H7 (cell line): ENCODE measurements at regions not wholly inside any gene's neighbourhood (a gene's known extent, or its start where the extent isn't known, plus 50 kb on each side); places are given as distances from the start of the nearest gene placed in this dataset.

Source experiments
- DNase-seq: peaks from one replicate; pipeline ENCODE4 v3.0.0; 2012
- H3K27me3 ChIP-seq: 2 replicates; pipeline ENCODE4 v1.6.0; 2011; ENCODE audit warnings: mild to moderate bottlenecking, low read length; ENCODE audit not compliant: control insufficient read depth, insufficient read depth
- H3K36me3 ChIP-seq: replicated peaks from 2 replicates; pipeline ENCODE4 v1.5.1; 2011; ENCODE audit warnings: low read length; ENCODE audit not compliant: control insufficient read depth, insufficient read depth
- H3K4me3 ChIP-seq: 2 replicates; pipeline ENCODE4 v1.5.1; 2011; ENCODE audit warnings: low read depth, mild to moderate bottlenecking, control low read depth, low read length, moderate library complexity; ENCODE audit not compliant: insufficient read depth

DNA sequence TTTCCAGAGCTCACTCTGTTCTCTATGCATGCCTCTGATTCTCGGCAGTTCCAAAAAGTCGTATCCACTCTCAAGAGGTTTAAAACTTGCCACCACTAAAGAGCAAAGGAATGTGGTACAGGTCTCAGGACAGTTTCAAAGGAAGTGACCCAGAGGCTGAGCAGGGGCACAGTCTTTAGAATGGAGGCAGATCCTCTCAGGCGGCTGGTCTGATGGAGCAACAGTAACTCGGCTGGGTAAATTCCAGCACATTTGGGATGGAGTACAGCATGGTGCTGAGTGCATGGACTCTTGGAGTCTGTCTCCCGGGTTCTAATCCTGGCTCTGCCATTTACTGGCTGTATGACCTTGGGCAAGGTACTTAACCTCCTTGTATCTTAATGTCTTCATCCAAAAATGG is 88.1 kb upstream of the BACH2 start:
- Histone ChIP-seq H3K27me3 (no peaks in the 10 kb centered on the region), H3K4me3 (no peak overlapping the region), H3K36me3 (no peaks in the 10 kb centered on the region)
- no peak for DNase-seq

DNA sequence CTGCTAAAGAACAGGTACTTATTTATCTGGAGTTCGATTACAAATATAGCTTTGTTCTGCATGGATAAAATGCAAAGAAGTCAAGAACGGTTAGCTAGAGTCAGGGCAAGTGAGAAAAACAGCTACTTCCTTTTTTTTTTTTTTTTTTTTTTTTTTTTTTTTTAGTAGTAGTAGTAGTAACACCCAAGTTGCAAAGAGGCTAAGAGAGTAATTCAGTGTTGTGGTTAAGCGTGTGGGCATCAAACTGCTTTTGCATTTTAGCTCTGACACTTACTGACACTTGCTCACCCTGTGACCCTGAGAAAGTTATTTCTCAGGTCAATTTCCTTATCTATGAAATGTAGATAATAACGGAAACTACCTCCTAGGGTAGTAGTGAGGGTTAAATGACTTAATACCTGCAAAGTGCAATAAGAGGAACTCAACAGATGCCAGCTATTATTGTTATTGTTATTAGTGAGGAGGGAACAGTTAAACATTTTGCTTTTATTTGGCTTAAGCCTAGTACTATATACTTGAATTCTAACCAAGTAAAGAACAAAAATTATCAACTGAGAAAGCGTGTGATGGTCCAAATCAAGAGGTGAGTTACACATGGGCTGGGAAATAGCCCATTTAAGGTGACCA is 86.7 kb upstream of the BACH2 start:
- Histone ChIP-seq H3K4me3 (no peak overlapping the region), H3K27me3 (no peaks in the 10 kb centered on the region), H3K36me3 (no peaks in the 10 kb centered on the region)
- no peak for DNase-seq

DNA sequence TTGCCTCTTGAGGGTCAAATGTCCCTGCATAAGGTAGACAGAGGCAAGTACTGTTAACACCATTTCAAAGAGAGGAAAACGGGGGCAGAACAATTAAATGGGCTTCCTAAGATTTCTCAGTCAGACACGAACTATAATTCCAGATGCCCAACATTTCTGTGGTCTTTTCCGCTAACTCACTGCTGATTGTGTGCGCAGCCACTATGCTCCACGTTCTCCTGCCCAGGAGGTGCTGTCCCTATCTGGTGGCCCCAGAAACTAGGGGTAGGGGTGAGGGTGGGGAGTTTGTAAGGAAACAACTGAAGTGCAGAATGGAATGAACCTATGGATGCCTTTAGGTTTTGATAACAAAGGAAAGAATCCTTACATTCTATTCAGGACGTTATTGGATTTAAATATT is 86.1 kb upstream of the BACH2 start:
- H3K36me3 ChIP-seq, result no peaks in the 10 kb centered on the region
- H3K4me3 ChIP-seq, result no peak overlapping the region
- no peaks in the 10 kb centered on the region for H3K27me3 ChIP-seq
- no peak for DNase-seq

GRCh38 chr6:90375681-90376439 is 79.2 kb upstream of the BACH2 start:
- H3K36me3 ChIP-seq, result no peaks in the 10 kb centered on the region
- H3K4me3 ChIP-seq, result no peak overlapping the region
- no peak for DNase-seq
- H3K27me3 ChIP-seq, result no peaks in the 10 kb centered on the region

GRCh38 chr6:90374201-90374600 is 77.6 kb upstream of the BACH2 start:
- no peak for DNase-seq
- Histone ChIP-seq H3K4me3 (no peak overlapping the region), H3K36me3 (no peaks in the 10 kb centered on the region), H3K27me3 (no peaks in the 10 kb centered on the region)

- DNase-seq, result no peak
- no peaks in the 10 kb centered on the region for H3K27me3 ChIP-seq
- no peaks in the 10 kb centered on the region for H3K36me3 ChIP-seq
Observed at GRCh38 chr6:90372885-90373284, 76.2 kb upstream of the BACH2 start.

DNA sequence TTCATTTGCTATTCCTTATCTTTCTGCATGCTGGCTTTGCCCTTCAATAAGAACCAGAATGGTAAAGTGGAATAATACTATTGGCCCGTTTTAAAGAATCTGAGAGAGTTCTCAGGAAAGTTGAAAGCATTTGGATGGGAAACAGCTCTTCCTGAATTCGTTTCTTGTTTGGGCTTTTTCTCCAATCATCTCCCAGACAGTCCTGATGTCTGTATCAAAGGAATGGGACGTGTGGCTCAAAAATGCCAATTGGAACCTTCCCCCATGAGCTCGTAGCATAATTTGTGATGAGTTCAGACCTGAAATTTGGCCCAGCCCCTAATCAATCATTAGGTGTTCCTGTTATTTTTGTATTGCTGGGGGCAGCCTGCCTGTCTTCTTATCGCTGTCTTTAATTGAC is 75.8 kb upstream of the BACH2 start:
- no peak overlapping the region for H3K4me3 ChIP-seq
- no peaks in the 10 kb centered on the region for H3K27me3 ChIP-seq
- DNase-seq, result no peak
- no peaks in the 10 kb centered on the region for H3K36me3 ChIP-seq

More at GRCh38 chr6:90372885-90373284, 76.2 kb upstream of the BACH2 start:
- no peak overlapping the region for H3K4me3 ChIP-seq

- Histone ChIP-seq H3K4me3 (no peak overlapping the region), H3K36me3 (no peaks in the 10 kb centered on the region), H3K27me3 (no peaks in the 10 kb centered on the region)
- DNase-seq, result no peak
Observed at GRCh38 chr6:90370493-90370959, 73.9 kb upstream of the BACH2 start.

GRCh38 chr6:90369651-90370050 is 73.0 kb upstream of the BACH2 start:
- DNase-seq, result no peak
- H3K4me3 ChIP-seq, result no peak overlapping the region
- no peaks in the 10 kb centered on the region for H3K36me3 ChIP-seq
- no peaks in the 10 kb centered on the region for H3K27me3 ChIP-seq

GRCh38 chr6:90369024-90369519 is 72.4 kb upstream of the BACH2 start:
- H3K4me3 ChIP-seq, result no peak overlapping the region
- peak; percentile 36 for DNase-seq
- H3K36me3 ChIP-seq, result no peaks in the 10 kb centered on the region
- no peaks in the 10 kb centered on the region for H3K27me3 ChIP-seq

GRCh38 chr6:90368601-90369000 is 72.0 kb upstream of the BACH2 start:
- DNase-seq, result no peak
- H3K27me3 ChIP-seq, result no peaks in the 10 kb centered on the region
- H3K4me3 ChIP-seq, result no peak overlapping the region
- H3K36me3 ChIP-seq, result no peaks in the 10 kb centered on the region

DNA sequence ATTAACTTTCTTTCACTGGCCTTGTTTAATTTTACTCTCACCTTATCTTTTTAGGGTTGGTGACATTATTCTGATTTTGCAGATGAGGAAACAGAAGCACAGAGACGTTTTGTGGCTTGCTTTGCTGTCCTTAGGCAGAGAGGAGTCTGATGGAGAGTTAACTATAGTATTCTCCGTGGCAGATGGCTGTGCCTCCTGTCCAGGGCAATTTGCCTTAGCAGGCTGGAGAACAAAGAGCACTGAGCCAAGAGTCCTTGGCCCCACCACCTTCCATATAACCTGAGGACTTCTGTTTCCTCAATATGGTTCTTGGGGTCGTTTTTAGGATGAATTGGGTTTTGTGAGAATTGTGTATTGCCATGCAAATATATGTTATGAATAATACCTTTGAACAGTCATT is 71.4 kb upstream of the BACH2 start:
- Histone ChIP-seq H3K4me3 (no peak overlapping the region), H3K27me3 (no peaks in the 10 kb centered on the region), H3K36me3 (no peaks in the 10 kb centered on the region)
- DNase-seq, result no peak

DNA sequence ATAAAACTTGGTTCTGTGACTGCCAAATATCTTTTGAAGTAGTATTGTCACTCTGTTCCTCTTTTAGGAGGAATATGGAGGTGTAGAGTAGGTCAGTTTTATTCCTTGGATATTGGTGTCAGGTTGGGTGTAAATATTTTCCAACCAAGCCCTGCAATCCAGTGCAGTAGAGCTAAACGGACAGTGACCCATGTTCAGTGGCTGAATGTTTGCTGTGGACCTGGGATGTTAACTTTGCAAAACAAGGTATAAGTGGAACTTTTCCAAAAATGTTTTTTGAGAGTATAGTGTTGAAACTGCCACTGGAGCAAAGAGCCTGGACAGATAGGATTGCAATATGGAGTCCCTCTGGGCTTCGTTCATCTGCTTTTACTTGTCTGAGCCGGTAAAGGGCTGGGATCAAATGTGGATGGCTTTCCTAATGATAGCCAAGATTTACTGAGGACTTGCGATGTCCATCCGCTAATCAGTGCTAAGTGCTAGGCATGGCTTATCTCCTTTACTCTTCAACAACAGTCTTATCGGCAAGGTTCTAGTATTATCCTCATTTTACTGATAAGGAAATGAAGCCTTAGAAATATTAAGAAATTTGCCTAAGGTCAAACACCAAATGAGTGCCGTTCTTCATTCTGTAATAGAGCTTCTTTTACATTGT is 69.0 kb upstream of the BACH2 start:
- no peaks in the 10 kb centered on the region for H3K36me3 ChIP-seq
- DNase-seq, result no peak
- no peaks in the 10 kb centered on the region for H3K27me3 ChIP-seq
- no peak overlapping the region for H3K4me3 ChIP-seq

DNA sequence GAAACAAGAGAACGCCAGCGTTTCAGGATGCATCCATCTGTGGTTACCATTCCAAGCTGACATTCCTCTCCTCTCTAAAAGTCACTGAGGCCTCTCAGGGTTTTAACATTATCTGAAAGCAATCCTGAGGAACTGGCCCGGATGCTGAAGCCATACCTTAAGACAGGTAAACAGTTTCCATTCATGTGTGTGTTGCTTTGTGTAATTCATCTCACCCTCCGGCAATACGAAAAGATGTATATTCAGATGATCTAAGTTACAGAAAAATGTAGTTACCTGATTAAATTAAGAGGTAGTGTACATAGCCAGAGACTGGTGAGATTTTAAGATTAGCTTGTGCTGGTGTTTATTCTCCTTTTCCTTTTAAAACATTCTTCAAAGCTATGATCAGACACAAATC is 68.4 kb upstream of the BACH2 start:
- DNase-seq, result peak; percentile 6
- no peaks in the 10 kb centered on the region for H3K27me3 ChIP-seq
- H3K36me3 ChIP-seq, result no peaks in the 10 kb centered on the region
- no peak overlapping the region for H3K4me3 ChIP-seq

DNA sequence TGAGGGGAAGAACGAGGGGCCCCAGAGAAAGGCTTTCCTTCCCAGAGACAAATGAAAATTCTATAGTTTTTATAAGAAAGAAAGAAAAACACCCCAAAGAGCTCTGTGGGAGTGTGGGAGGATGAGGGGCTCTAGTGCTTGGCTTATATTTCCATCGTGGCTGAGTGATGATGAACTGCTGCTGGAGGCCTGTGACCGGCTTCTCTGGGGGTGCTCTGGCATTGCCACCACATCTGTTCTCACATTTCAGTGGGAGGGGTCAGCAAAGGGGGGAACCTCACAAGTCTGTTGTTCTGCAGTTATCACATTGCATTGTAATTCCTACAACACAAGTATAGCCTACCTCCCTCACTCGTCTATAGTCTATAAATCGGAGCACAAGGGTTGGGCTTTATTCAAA is 67.6 kb upstream of the BACH2 start:
- Histone ChIP-seq H3K4me3 (no peak overlapping the region), H3K27me3 (no peaks in the 10 kb centered on the region), H3K36me3 (no peaks in the 10 kb centered on the region)
- peak; percentile 15 for DNase-seq
